GM06990 (cell line): ENCODE measurements at regions not wholly inside any gene's neighbourhood (a gene's known extent, or its start where the extent isn't known, plus 50 kb on each side); places are given as distances from the start of the nearest gene placed in this dataset.
A peak's percentile ranks its signal among the peaks of the same experiment; 100 is the strongest.

Experiments used
- DNase-seq: peaks from one replicate; pipeline ENCODE4 v3.0.0-alpha.2; 2011; ENCODE audit not compliant: insufficient read length; ENCODE audit errors: extremely low read depth
- H3K27me3 ChIP-seq: replicated peaks from 2 replicates; pipeline ENCODE4 v1.6.0; 2011; ENCODE audit warnings: low read length; ENCODE audit not compliant: control insufficient read depth, insufficient read depth
- H3K36me3 ChIP-seq: 2 replicates; pipeline ENCODE4 v1.5.1; 2011; ENCODE audit warnings: low read length; ENCODE audit not compliant: control insufficient read depth, insufficient read depth
- H3K4me3 ChIP-seq: replicated peaks from 2 replicates; pipeline ENCODE4 v1.5.1; 2011; ENCODE audit warnings: low read depth, mild to moderate bottlenecking, control low read depth, low read length
- TF ChIP-seq, protein P1 (sequence below): IDR thresholded peaks from 2 replicates; pipeline ENCODE4 v1.5.1; 2011; ENCODE audit warnings: low read length, control low read depth, mild to moderate bottlenecking, inconsistent platforms; ENCODE audit not compliant: insufficient read depth, poor library complexity, severe bottlenecking

- peak; percentile 49 for DNase-seq
- TF ChIP-seq, protein P1, sequence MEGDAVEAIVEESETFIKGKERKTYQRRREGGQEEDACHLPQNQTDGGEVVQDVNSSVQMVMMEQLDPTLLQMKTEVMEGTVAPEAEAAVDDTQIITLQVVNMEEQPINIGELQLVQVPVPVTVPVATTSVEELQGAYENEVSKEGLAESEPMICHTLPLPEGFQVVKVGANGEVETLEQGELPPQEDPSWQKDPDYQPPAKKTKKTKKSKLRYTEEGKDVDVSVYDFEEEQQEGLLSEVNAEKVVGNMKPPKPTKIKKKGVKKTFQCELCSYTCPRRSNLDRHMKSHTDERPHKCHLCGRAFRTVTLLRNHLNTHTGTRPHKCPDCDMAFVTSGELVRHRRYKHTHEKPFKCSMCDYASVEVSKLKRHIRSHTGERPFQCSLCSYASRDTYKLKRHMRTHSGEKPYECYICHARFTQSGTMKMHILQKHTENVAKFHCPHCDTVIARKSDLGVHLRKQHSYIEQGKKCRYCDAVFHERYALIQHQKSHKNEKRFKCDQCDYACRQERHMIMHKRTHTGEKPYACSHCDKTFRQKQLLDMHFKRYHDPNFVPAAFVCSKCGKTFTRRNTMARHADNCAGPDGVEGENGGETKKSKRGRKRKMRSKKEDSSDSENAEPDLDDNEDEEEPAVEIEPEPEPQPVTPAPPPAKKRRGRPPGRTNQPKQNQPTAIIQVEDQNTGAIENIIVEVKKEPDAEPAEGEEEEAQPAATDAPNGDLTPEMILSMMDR = no peak
- no peak overlapping the region for H3K4me3 ChIP-seq
- no peaks in the 10 kb centered on the region for H3K36me3 ChIP-seq
- H3K27me3 ChIP-seq = no peaks in the 10 kb centered on the region
Measured at GRCh38 chr15:100703032-100703578, 100.7 kb downstream of the ASB7 start.

DNA sequence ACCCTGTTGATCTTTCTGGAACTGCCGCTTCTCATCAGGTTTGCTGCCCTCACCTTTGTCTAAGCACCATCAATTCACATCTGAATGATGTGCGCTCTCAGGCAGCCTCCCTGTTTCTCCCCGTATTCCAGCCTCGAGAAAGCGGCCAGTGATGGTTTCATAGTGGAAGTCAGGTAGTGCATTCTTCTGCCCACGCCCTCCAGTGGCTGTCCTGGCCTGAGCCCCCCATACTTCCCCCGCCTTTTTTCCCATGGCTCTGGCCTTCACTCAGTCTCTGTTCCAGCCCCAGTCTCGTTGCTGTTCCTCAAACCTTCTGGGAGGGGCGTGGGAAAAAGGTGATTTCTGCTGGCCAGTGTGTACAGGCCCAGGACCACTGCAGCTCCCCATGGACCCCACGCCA, 101.3 kb downstream of the ASB7 start:
- H3K4me3 ChIP-seq = no peak overlapping the region
- no peaks in the 10 kb centered on the region for H3K36me3 ChIP-seq
- DNase-seq = no peak
- H3K27me3 ChIP-seq = no peaks in the 10 kb centered on the region
- TF ChIP-seq, protein P1 = no peak

- Histone ChIP-seq H3K36me3 (no peaks in the 10 kb centered on the region), H3K27me3 (no peaks in the 10 kb centered on the region), H3K4me3 (no peak overlapping the region)
- no peak for DNase-seq
- TF ChIP-seq, protein P1 = no peak
Measured at GRCh38 chr15:100704281-100705055, 102.1 kb downstream of the ASB7 start.

DNA sequence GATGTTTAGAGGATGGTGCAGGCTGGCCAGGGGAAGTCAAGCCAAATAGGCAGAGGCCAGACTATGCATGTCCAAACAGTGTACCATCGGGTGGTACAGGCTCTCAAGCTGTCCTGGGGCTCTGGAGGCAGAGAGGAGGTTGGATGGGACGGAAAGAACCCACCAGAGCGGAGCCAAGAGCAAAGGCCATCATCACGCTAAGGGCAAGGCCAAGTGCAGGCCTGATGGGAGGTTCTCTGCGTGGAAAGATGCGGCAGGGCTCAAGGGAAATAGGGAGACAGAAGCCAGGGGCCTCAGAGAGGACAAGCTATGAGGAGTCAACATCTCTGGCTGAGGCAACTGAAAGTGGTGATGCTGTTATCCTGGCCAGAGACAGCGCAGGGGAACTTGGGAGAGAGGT, 102.7 kb downstream of the ASB7 start:
- Histone ChIP-seq H3K27me3 (no peaks in the 10 kb centered on the region), H3K36me3 (no peaks in the 10 kb centered on the region), H3K4me3 (no peak overlapping the region)
- DNase-seq = no peak
- TF ChIP-seq, protein P1 = no peak

GRCh38 chr15:100705841-100706240, 103.5 kb downstream of the ASB7 start:
- Histone ChIP-seq H3K27me3 (no peaks in the 10 kb centered on the region), H3K4me3 (no peak overlapping the region), H3K36me3 (no peaks in the 10 kb centered on the region)
- DNase-seq = no peak
- TF ChIP-seq, protein P1 = no peak

- no peak overlapping the region for H3K4me3 ChIP-seq
- DNase-seq = no peak
- TF ChIP-seq, protein P1 = no peak
- no peaks in the 10 kb centered on the region for H3K36me3 ChIP-seq
- no peaks in the 10 kb centered on the region for H3K27me3 ChIP-seq
Measured at GRCh38 chr15:100707229-100707628, 104.8 kb downstream of the ASB7 start.
